Mesothelial cell of epicardium (in vitro differentiated cells): ENCODE measurements at regions not wholly inside any gene's neighbourhood (a gene's known extent, or its start where the extent isn't known, plus 50 kb on each side); places are given as distances from the start of the nearest gene placed in this dataset.
"Not testable (repeated sequence)": the region's sequence is repeated elsewhere in the genome, so short reads cannot be mapped to it uniquely, and the experiment has no call there.

Experiments
- DNase-seq, 2 experiments: peaks; one replicate each; pipeline ENCODE4 v3.0.0; 2021; ENCODE audit warnings: low spot score in 2 of 2; ENCODE audit not compliant: unreplicated experiment in 2 of 2
- H3K27ac Mint-ChIP-seq: 2 replicates; pipeline ENCODE4 v1.8.0; 2021; ENCODE audit warnings: mixed read lengths
- H3K27me3 Mint-ChIP-seq: 2 replicates; pipeline ENCODE4 v1.8.0; 2021; ENCODE audit warnings: low read depth, mixed read lengths
- H3K36me3 Mint-ChIP-seq: 2 replicates; pipeline ENCODE4 v1.8.0; 2021; ENCODE audit warnings: mixed read lengths
- H3K4me1 Mint-ChIP-seq: 2 replicates; pipeline ENCODE4 v1.8.0; 2021; ENCODE audit warnings: mixed read lengths
- H3K4me3 Mint-ChIP-seq: 2 replicates; pipeline ENCODE4 v1.8.0; 2021; ENCODE audit warnings: mild to moderate bottlenecking, moderate library complexity, mixed read lengths
- H3K9me3 Mint-ChIP-seq: 2 replicates; pipeline ENCODE4 v1.8.0; 2021; ENCODE audit warnings: mixed read lengths
- CTCF ChIP-seq: fragments of 200-600 bp; sonication (generic); IDR thresholded peaks from one replicate; pipeline ENCODE4 v1.5.0; 2021; ENCODE audit warnings: antibody characterized with exemption; ENCODE audit not compliant: unreplicated experiment

GRCh38 chr1:79186260-79186659, 179.7 kb upstream of the ADGRL4 start:
- no peak overlapping the region for H3K4me3 Mint-ChIP-seq
- no peak overlapping the region for H3K27ac Mint-ChIP-seq
- TF ChIP-seq CTCF: no peak
- no peaks in the 10 kb centered on the region for H3K36me3 Mint-ChIP-seq
- H3K9me3 Mint-ChIP-seq: no peaks in the 10 kb centered on the region
- H3K27me3 Mint-ChIP-seq: no peaks in the 10 kb centered on the region
- DNase-seq: no peak
- no peaks in the 10 kb centered on the region for H3K4me1 Mint-ChIP-seq

DNA sequence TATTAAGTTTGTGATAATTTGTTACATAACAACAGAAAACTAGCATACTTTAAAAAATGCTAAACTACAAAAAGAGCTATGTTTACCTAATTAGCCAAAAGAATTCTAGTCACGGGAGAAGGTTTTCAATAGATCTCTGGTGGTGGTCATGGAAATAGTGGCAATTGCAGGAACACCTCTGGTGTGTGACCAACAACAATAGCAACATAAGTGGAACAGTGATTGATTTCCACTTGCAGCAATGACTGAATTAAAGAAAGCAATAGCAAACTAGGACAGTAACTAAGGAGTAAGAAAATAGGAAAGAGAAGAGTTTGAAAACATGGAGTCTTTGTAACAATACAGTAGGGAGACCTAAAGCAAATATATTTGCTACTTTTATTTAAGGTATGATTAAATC, 171.3 kb upstream of the ADGRL4 start:
- H3K27ac Mint-ChIP-seq: no peak overlapping the region
- no peak for TF ChIP-seq CTCF
- no peak for DNase-seq
- H3K4me1 Mint-ChIP-seq: no peaks in the 10 kb centered on the region
- peaks cover 27% of the 10 kb centered on the region for H3K9me3 Mint-ChIP-seq
- no peaks in the 10 kb centered on the region for H3K36me3 Mint-ChIP-seq
- no peak overlapping the region for H3K4me3 Mint-ChIP-seq
- no peaks in the 10 kb centered on the region for H3K27me3 Mint-ChIP-seq

- H3K4me1 Mint-ChIP-seq: no peaks in the 10 kb centered on the region
- DNase-seq: no peak
- no peak for TF ChIP-seq CTCF
- H3K27me3 Mint-ChIP-seq: no peaks in the 10 kb centered on the region
- H3K36me3 Mint-ChIP-seq: no peaks in the 10 kb centered on the region
- H3K4me3 Mint-ChIP-seq: no peak overlapping the region
- peaks cover 11% of the 10 kb centered on the region for H3K9me3 Mint-ChIP-seq
- H3K27ac Mint-ChIP-seq: no peak overlapping the region
Observed at GRCh38 chr1:79161077-79161476, 154.5 kb upstream of the ADGRL4 start.

GRCh38 chr1:79155991-79156390, 149.5 kb upstream of the ADGRL4 start:
- H3K9me3 Mint-ChIP-seq: no peaks in the 10 kb centered on the region
- H3K36me3 Mint-ChIP-seq: no peaks in the 10 kb centered on the region
- no peak overlapping the region for H3K27ac Mint-ChIP-seq
- peaks cover under 1% of the 10 kb centered on the region for H3K4me1 Mint-ChIP-seq
- no peak for DNase-seq
- TF ChIP-seq CTCF: no peak
- no peaks in the 10 kb centered on the region for H3K27me3 Mint-ChIP-seq
- no peak overlapping the region for H3K4me3 Mint-ChIP-seq

GRCh38 chr1:79151006-79151796, 144.7 kb upstream of the ADGRL4 start:
- H3K9me3 Mint-ChIP-seq: peaks cover 4% of the 10 kb centered on the region
- no peaks in the 10 kb centered on the region for H3K36me3 Mint-ChIP-seq
- no peak for TF ChIP-seq CTCF
- DNase-seq: no peak
- H3K4me3 Mint-ChIP-seq: no peak overlapping the region
- H3K27me3 Mint-ChIP-seq: no peaks in the 10 kb centered on the region
- H3K27ac Mint-ChIP-seq: no peak overlapping the region
- H3K4me1 Mint-ChIP-seq: peaks cover 4% of the 10 kb centered on the region

DNA sequence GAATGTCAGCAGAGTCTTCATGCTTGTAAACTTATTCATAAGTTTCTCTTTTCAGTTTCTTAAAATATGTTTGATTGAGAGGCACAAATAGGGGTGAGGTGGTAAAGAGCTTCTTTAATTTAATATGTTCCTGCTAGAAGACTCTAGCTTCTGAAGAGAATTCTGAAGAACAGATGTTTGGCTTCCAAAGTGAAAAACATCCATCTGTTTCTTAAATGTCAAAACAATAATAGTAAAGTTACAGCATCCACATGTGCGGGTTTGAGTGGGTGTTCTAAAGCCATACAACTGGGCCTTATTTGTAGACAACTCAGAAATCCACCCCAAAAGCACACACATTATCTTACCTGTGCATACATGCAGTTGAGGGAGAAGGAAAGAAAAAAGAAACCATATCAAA, 144.0 kb upstream of the ADGRL4 start:
- H3K27ac Mint-ChIP-seq: no peak overlapping the region

DNA sequence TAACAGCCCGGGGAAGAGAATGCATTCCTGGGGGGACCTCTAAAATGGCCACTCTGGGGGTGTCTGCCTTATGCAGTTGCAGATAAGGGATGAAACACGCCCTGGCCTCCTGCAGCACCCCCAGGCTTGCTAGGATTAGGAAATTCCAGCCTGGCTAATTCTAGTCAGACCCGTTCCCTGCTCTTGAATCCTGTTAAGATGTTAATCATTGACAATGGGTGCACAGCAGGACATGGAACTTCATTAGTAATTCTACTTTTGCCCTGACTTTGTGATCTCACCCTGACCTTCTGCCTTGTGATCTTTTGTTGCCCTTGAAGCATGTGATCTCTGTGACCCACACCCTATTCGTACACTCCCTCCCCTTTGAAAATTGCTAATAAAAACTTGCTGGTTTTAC, 131.7 kb upstream of the ADGRL4 start:
- DNase-seq, H3K27ac Mint-ChIP-seq, H3K27me3 Mint-ChIP-seq, H3K36me3 Mint-ChIP-seq, H3K4me1 Mint-ChIP-seq, H3K4me3 Mint-ChIP-seq: not testable (repeated sequence)
- peaks cover 15% of the 10 kb centered on the region for H3K9me3 Mint-ChIP-seq

More for the DNA sequence above, 144.0 kb upstream of the ADGRL4 start:
- Mint-ChIP-seq H3K4me1 (peaks cover 4% of the 10 kb centered on the region), H3K9me3 (peaks cover 4% of the 10 kb centered on the region), H3K36me3 (no peaks in the 10 kb centered on the region), H3K4me3 (no peak overlapping the region), H3K27me3 (no peaks in the 10 kb centered on the region)
- DNase-seq: no peak
- TF ChIP-seq CTCF: no peak
